IMR-90 (cell line): ENCODE measurements at regions not wholly inside any gene's neighbourhood (a gene's known extent, or its start where the extent isn't known, plus 50 kb on each side); places are given as distances from the start of the nearest gene placed in this dataset.

Source experiments
- ATAC-seq: fragments of 200-7000 bp; cut with Tn5 transposase; 2 replicates; pipeline ENCODE4 v1.9.1; 2020; ENCODE audit warnings: low read depth, mild to moderate bottlenecking, moderate library complexity
- BruUV-seq: library from RNA; stranded (reverse); fragments of 400-500 nt; replicated peaks from 2 replicates; lab custom pipeline; 2021; lab: Mats Ljungman, UMichigan
- CTCF ChIA-PET: fragments of 300-600 bp; formaldehyde crosslinking; extraction: SDS; loops from one replicate; lab custom pipeline; 2021; ENCODE audit warnings: antibody characterized with exemption; lab: Yijun Ruan, JAX
- POLR2A ChIA-PET: fragments of 300-600 bp; sonication (Branson Sonifier 250); formaldehyde crosslinking; loops from one replicate; lab custom pipeline; 2022; ENCODE audit warnings: antibody characterized with exemption; ENCODE audit not compliant: unreplicated experiment; lab: Charles Lee
- DNase-seq: peaks from one replicate; pipeline ENCODE4 v3.0.0; 2013
- H2AFZ ChIP-seq: replicated peaks from 2 replicates; pipeline ENCODE3; 2013; ENCODE audit warnings: low read length, mild to moderate bottlenecking; ENCODE audit not compliant: poor library complexity
- H2AK5ac ChIP-seq: 2 replicates; pipeline ENCODE4 v1.6.1; 2013; ENCODE audit warnings: low read depth, low read length, inconsistent platforms
- H2AK9ac ChIP-seq: replicated peaks from 2 replicates; pipeline ENCODE3; 2013; ENCODE audit warnings: mild to moderate bottlenecking, low read depth, low read length, moderate library complexity; ENCODE audit not compliant: poor library complexity
- H2BK120ac ChIP-seq: 2 replicates; pipeline ENCODE4 v1.6.1; 2013; ENCODE audit warnings: low read depth, low read length, inconsistent platforms
- H2BK15ac ChIP-seq: 3 replicates; pipeline ENCODE4 v1.6.1; 2013; ENCODE audit warnings: low read depth, low read length, inconsistent platforms
- H2BK20ac ChIP-seq: 2 replicates; pipeline ENCODE4 v1.6.1; 2013; ENCODE audit warnings: low read depth, mild to moderate bottlenecking, inconsistent platforms, low read length, moderate library complexity
- H2BK5ac ChIP-seq: 2 replicates; pipeline ENCODE4 v1.6.1; 2013; ENCODE audit warnings: mild to moderate bottlenecking, low read depth, low read length, inconsistent platforms; ENCODE audit not compliant: poor library complexity, severe bottlenecking
- H3K14ac ChIP-seq: replicated peaks from 2 replicates; pipeline ENCODE4 v1.6.1; 2013; ENCODE audit warnings: low read depth, low read length, inconsistent platforms
- H3K18ac ChIP-seq: 2 replicates; pipeline ENCODE4 v1.6.1; 2013; ENCODE audit warnings: low read depth, low read length, control low read depth
- H3K23ac ChIP-seq: 2 replicates; pipeline ENCODE4 v1.6.1; 2013; ENCODE audit warnings: low read depth, low read length, inconsistent platforms
- H3K27ac ChIP-seq: 2 replicates; pipeline ENCODE4 v1.5.1; 2013; ENCODE audit warnings: mild to moderate bottlenecking, control low read depth, low read length; ENCODE audit not compliant: insufficient read depth
- H3K27me3 ChIP-seq: 2 replicates; pipeline ENCODE4 v1.6.1; 2013; ENCODE audit warnings: low read length; ENCODE audit not compliant: control insufficient read depth, insufficient read depth
- H3K36me3 ChIP-seq: 2 replicates; pipeline ENCODE4 v1.6.1; 2013; ENCODE audit warnings: low read length, mixed read lengths; ENCODE audit not compliant: control insufficient read depth, insufficient read depth
- H3K4ac ChIP-seq: 2 replicates; pipeline ENCODE4 v1.6.1; 2013; ENCODE audit warnings: low read depth, low read length, inconsistent platforms
- H3K4me1 ChIP-seq: 2 replicates; pipeline ENCODE4 v1.6.1; 2013; ENCODE audit warnings: low read length, mixed read lengths; ENCODE audit not compliant: control insufficient read depth, insufficient read depth
- H3K4me2 ChIP-seq: 2 replicates; pipeline ENCODE4 v1.6.1; 2013; ENCODE audit warnings: low read depth, mild to moderate bottlenecking, control low read depth, low read length, moderate library complexity
- H3K4me3 ChIP-seq: 2 replicates; pipeline ENCODE4 v1.5.1; 2013; ENCODE audit warnings: low read depth, mild to moderate bottlenecking, control low read depth, low read length, moderate library complexity; ENCODE audit not compliant: insufficient read depth
- H3K56ac ChIP-seq: 2 replicates; pipeline ENCODE4 v1.6.1; 2013; ENCODE audit warnings: low read length, inconsistent platforms; ENCODE audit not compliant: insufficient read depth; ENCODE audit errors: extremely low read depth
- H3K79me1 ChIP-seq, 2 experiments: 2 replicates each; pipeline ENCODE4 v1.6.1; 2013; ENCODE audit warnings: low read length in 2 of 2, inconsistent platforms in 1 of 2, low read depth in 1 of 2
- H3K9ac ChIP-seq: 2 replicates; pipeline ENCODE4 v1.6.1; 2013; ENCODE audit warnings: low read depth, low read length, control low read depth
- H3K9me1 ChIP-seq: 2 replicates; pipeline ENCODE4 v1.6.1; 2013; ENCODE audit warnings: low read length, inconsistent platforms; ENCODE audit not compliant: insufficient read depth
- H3K9me3 ChIP-seq: 2 replicates; pipeline ENCODE4 v1.6.1; 2013; ENCODE audit warnings: low read length; ENCODE audit not compliant: control insufficient read depth, insufficient read depth
- H4K20me1 ChIP-seq: 2 replicates; pipeline ENCODE4 v1.6.1; 2013; ENCODE audit warnings: low read length, inconsistent platforms; ENCODE audit not compliant: insufficient read depth
- H4K5ac ChIP-seq: 2 replicates; pipeline ENCODE4 v1.6.1; 2013; ENCODE audit warnings: mild to moderate bottlenecking, low read depth, low read length, control low read depth
- H4K8ac ChIP-seq, 2 experiments: 2 replicates each; pipeline ENCODE4 v1.6.1; 2013; ENCODE audit warnings: low read depth in 2 of 2, low read length in 2 of 2, control low read depth in 1 of 2, inconsistent platforms in 1 of 2
- H4K91ac ChIP-seq: 2 replicates; pipeline ENCODE4 v1.6.1; 2013; ENCODE audit warnings: low read depth, low read length, inconsistent platforms; ENCODE audit not compliant: insufficient read depth
- CEBPB ChIP-seq: IDR thresholded peaks from 2 replicates; pipeline ENCODE4 v1.6.1; 2012; ENCODE audit warnings: low read depth, low read length, improper control_type of control experiment
- CHD1 ChIP-seq: IDR thresholded peaks from 2 replicates; pipeline ENCODE4 v1.6.1; 2012; ENCODE audit warnings: low read depth, low read length, improper control_type of control experiment
- MAZ ChIP-seq: IDR thresholded peaks from 2 replicates; pipeline ENCODE4 v1.6.1; 2012; ENCODE audit warnings: low read depth, mild to moderate bottlenecking, low read length, improper control_type of control experiment, moderate library complexity, borderline replicate concordance
- NFE2L2 ChIP-seq: fragments of 150-350 bp; IDR thresholded peaks from 2 replicates; pipeline ENCODE4 v1.6.1; 2016; ENCODE audit warnings: low read depth, mild to moderate bottlenecking, low read length
- WGBS, 2 experiments: methylation state at CpG; one replicate each; pipeline versions ENCODE4 v1.1.5 to v1.1.7; 2013; ENCODE audit warnings: missing lambda C conversion rate in 2 of 2; ENCODE audit not compliant: insufficient read length in 1 of 2; ENCODE audit errors: extremely low coverage in 2 of 2; 5-methylcytosine and 5-hydroxymethylcytosine counted together
- dilution Hi-C: fragments of 300-500 bp; cut with HindIII; formaldehyde crosslinking; loops from one replicate; pipeline ENCODE4 v1.14.3; 2018; ENCODE audit warnings: low sequenced_read_pairs; ENCODE audit not compliant: unreplicated experiment
- in situ Hi-C: fragments of 300-500 bp; cut with MboI; formaldehyde crosslinking; loops from 3 replicates; pipeline ENCODE4 v1.14.3; 2019; ENCODE audit warnings: low sequenced_read_pairs, inconsistent platforms, mixed read lengths
- intact Hi-C: fragments of 100-400 bp; cut with micrococcal nuclease; formaldehyde crosslinking; loops from 2 replicates; pipeline ENCODE4 v1.10.0; 2022
- TF ChIP-seq, protein P1 (sequence below): fragments of 150-350 bp; IDR thresholded peaks from 2 replicates; pipeline ENCODE4 v1.6.1; 2017; ENCODE audit warnings: mild to moderate bottlenecking, antibody characterized with exemption, low read length, low read depth
- TF ChIP-seq, protein P2 (sequence below): fragments of 150-350 bp; IDR thresholded peaks from 2 replicates; pipeline ENCODE4 v1.6.1; 2016; ENCODE audit warnings: low read depth, mild to moderate bottlenecking, low read length, moderate library complexity, borderline replicate concordance

DNA sequence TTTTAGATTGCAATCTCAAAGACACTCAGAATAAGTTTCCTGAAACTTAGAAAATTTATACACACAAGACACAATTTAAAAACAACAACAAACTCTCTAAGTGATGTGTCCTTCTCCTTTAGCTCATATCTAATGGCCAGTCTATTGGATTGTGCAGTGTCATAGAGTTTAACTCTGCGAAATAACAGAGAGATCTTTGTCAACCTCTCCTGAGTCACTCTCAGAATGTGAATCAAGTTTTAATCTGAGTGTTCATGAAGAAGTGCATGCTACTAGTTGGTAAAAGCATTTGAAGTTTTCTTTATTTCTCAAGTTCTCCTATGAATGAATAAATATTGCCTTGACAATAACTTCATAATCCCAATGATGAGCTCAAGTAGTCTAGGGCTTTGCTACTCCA, 284.5 kb upstream of the DNAJC19 start:
- no peak for DNase-seq
- intact Hi-C loops (no loop called here), dilution Hi-C loops (no loop called here), in situ Hi-C loops (no loop called here)
- Histone ChIP-seq H4K5ac (no peak overlapping the region), H2BK20ac (no peak overlapping the region), H3K27ac (no peak overlapping the region), H2BK120ac (no peak overlapping the region), H3K36me3 (no peaks in the 10 kb centered on the region), H3K14ac (no peak overlapping the region), H3K79me1 (no peaks in the 10 kb centered on the region), H3K4me1 (no peaks in the 10 kb centered on the region), H3K18ac (no peak overlapping the region), H3K9me3 (no peaks in the 10 kb centered on the region), H3K4me2 (no peak overlapping the region), H4K91ac (no peak overlapping the region), H2AK9ac (no peak overlapping the region), H4K8ac (no peak overlapping the region), H2AK5ac (no peak overlapping the region), H3K27me3 (no peaks in the 10 kb centered on the region), H4K20me1 (no peaks in the 10 kb centered on the region), H3K4ac (no peak overlapping the region), H3K23ac (no peak overlapping the region), H3K9ac (no peak overlapping the region), H2BK5ac (no peak overlapping the region), H2BK15ac (no peak overlapping the region), H3K4me3 (no peak overlapping the region), H3K9me1 (no peaks in the 10 kb centered on the region), H2AFZ (no peak overlapping the region), H3K56ac (no peak overlapping the region)
- TF ChIP-seq, protein P1, sequence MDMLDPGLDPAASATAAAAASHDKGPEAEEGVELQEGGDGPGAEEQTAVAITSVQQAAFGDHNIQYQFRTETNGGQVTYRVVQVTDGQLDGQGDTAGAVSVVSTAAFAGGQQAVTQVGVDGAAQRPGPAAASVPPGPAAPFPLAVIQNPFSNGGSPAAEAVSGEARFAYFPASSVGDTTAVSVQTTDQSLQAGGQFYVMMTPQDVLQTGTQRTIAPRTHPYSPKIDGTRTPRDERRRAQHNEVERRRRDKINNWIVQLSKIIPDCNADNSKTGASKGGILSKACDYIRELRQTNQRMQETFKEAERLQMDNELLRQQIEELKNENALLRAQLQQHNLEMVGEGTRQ, result no peak
- TF ChIP-seq MAZ, result no peak
- TF ChIP-seq, protein P2, sequence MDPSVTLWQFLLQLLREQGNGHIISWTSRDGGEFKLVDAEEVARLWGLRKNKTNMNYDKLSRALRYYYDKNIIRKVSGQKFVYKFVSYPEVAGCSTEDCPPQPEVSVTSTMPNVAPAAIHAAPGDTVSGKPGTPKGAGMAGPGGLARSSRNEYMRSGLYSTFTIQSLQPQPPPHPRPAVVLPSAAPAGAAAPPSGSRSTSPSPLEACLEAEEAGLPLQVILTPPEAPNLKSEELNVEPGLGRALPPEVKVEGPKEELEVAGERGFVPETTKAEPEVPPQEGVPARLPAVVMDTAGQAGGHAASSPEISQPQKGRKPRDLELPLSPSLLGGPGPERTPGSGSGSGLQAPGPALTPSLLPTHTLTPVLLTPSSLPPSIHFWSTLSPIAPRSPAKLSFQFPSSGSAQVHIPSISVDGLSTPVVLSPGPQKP, result no peak
- no peak for TF ChIP-seq CEBPB
- TF ChIP-seq NFE2L2, result no peak
- no peak for TF ChIP-seq CHD1
- POLR2A ChIA-PET, result no interaction called here
- WGBS, 2 experiments, result no CpG with 5 or more reads among the region's 1 CpG
- BruUV-seq, result no TSS peak
- CTCF ChIA-PET, result no interaction called here
- no peak for ATAC-seq
